Activated CD8-positive, alpha-beta T cell treated with anti-CD3 and anti-CD28 coated beads, Interleukin-2, amount 10 ng/mL, durations not matched to agents 7 days and 5 days (primary cell): ENCODE measurements at regions not wholly inside any gene's neighbourhood (a gene's known extent, or its start where the extent isn't known, plus 50 kb on each side); places are given as distances from the start of the nearest gene placed in this dataset.
"Not testable (repeated sequence)": the region's sequence is repeated elsewhere in the genome, so short reads cannot be mapped to it uniquely, and the experiment has no call there.

Source experiments
- ATAC-seq: fragments of 150-1000 bp; cut with Tn5 transposase; one replicate; pipeline ENCODE4 v1.10.0; 2021; ENCODE audit warnings: moderate library complexity
- CTCF ChIA-PET: fragments of 350-600 bp; sonication (Branson Sonifier 250); formaldehyde crosslinking; loops from one replicate; lab custom pipeline; 2021; ENCODE audit warnings: antibody characterized with exemption; lab: Charles Lee
- POLR2A ChIA-PET: fragments of 350-600 bp; sonication (Branson Sonifier 250); formaldehyde crosslinking; loops from one replicate; lab custom pipeline; 2021; ENCODE audit warnings: antibody characterized with exemption; lab: Charles Lee
- DNase-seq: peaks from one replicate; pipeline ENCODE4 v3.0.0-alpha.2; 2020
- H3K27ac Mint-ChIP-seq: one replicate; pipeline ENCODE4 v1.8.0; 2021; ENCODE audit warnings: mild to moderate bottlenecking, mixed read lengths
- H3K27me3 Mint-ChIP-seq: one replicate; pipeline ENCODE4 v1.8.0; 2021; ENCODE audit warnings: low read depth, mixed read lengths
- H3K36me3 Mint-ChIP-seq: one replicate; pipeline ENCODE4 v1.8.0; 2021; ENCODE audit warnings: low read depth, mixed read lengths
- H3K4me1 Mint-ChIP-seq: one replicate; pipeline ENCODE4 v1.8.0; 2021; ENCODE audit warnings: low read depth, mixed read lengths
- H3K4me3 Mint-ChIP-seq: one replicate; pipeline ENCODE4 v1.8.0; 2021; ENCODE audit warnings: mild to moderate bottlenecking, mixed read lengths
- H3K9me3 Mint-ChIP-seq: one replicate; pipeline ENCODE4 v1.8.0; 2022; ENCODE audit warnings: mixed read lengths; ENCODE audit not compliant: insufficient read depth

DNA sequence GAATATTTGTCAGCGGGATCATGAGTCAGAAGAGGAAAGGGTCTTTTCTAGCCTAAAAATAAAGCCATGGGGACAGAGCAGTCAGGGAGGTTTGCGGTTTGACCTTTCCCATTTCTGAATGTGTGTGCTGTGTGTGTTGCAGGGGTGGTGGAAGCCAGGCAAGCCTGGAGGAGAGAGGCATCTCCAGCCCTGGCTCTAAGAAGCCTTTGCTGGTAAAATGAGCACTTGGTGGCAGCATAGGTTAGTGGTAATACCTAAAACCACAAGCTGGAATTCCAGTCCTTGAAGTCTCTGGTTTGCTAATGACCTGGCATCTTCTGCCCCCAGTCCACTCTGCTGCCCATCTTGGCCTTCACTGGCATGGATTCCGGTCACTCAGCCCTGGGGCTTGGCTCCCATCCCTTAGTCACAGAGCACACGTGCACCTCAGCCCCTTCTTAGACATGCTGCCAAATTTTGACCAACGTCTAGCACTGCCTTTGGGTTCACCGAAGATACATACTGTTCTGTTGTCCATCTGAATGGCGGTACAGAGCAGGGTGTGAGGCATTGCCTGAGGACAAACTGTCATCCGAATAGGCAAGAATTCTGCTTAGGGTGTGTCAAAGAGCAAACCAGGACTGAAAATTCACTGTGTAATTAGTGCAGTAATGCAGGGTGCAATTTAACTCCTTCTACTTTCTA is 52.7 kb downstream of the KCNA5 start:
- Mint-ChIP-seq H3K27ac (no peak overlapping the region), H3K27me3 (peaks cover 13% of the 10 kb centered on the region), H3K36me3 (no peaks in the 10 kb centered on the region), H3K4me3 (no peak overlapping the region), H3K4me1 (no peaks in the 10 kb centered on the region), H3K9me3 (no peaks in the 10 kb centered on the region)
- no peak for ATAC-seq
- ChIA-PET POLR2A (no interaction called here), CTCF (interaction anchor here (0.9 kb wide), 1 partner anchor 13 kb away, joined by 3 read pairs; no protein-coding TSS in a partner anchor)
- DNase-seq: no peak

DNA sequence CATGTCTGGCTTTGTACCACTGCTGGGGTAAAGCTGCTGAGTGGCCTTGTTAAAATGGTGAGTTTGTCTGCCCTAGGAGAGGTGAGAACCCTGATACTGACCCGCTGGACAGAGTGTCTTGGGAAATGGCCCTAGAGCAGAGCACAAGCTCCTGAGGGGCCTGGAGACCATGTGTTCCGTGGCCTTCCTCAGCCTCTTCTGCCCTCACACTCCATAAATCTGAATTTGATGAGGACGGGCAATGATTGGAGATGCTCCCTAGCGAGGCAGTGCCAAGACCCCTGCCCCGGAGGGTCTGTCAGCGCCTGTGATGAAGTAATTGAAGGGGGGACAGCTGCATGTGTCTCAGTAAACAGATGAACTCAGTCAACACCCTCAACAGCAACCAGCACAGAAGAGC is 54.1 kb downstream of the KCNA5 start:
- Mint-ChIP-seq H3K27ac (no peak overlapping the region), H3K9me3 (no peaks in the 10 kb centered on the region), H3K4me3 (no peak overlapping the region), H3K4me1 (no peaks in the 10 kb centered on the region), H3K27me3 (peaks cover 11% of the 10 kb centered on the region), H3K36me3 (no peaks in the 10 kb centered on the region)
- CTCF ChIA-PET: interaction anchor here (0.7 kb wide), 1 partner anchor 14 kb away, joined by 3 read pairs; no protein-coding TSS in a partner anchor
- ATAC-seq (no peak), DNase-seq (no peak)
- POLR2A ChIA-PET: no interaction called here

DNA sequence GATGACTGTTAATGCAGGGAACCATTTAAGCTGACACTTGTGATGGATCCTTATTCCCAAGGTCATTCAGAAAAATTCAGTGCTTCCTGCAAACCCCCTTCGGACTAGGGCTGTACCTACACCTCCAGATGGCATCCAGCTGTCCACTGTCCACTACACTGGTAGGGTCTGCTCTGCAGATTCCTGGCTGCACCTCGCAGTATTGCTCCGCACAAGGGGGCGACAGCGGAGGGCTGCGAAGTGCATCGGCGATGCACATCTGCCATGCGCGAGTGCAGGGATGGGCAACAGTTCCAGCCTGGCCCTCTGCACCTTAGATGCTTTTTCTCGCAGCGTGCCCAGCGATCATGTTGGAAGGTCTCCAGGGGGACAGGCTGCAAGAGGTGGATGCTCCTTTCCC is 55.5 kb downstream of the KCNA5 start:
- POLR2A ChIA-PET: no interaction called here
- peaks cover 8% of the 10 kb centered on the region for H3K27me3 Mint-ChIP-seq
- no peak overlapping the region for H3K27ac Mint-ChIP-seq
- no peaks in the 10 kb centered on the region for H3K9me3 Mint-ChIP-seq
- DNase-seq (no peak), ATAC-seq (no peak)
- no peaks in the 10 kb centered on the region for H3K36me3 Mint-ChIP-seq
- H3K4me1 Mint-ChIP-seq: no peaks in the 10 kb centered on the region
- no peak overlapping the region for H3K4me3 Mint-ChIP-seq
- CTCF ChIA-PET: no interaction called here

DNA sequence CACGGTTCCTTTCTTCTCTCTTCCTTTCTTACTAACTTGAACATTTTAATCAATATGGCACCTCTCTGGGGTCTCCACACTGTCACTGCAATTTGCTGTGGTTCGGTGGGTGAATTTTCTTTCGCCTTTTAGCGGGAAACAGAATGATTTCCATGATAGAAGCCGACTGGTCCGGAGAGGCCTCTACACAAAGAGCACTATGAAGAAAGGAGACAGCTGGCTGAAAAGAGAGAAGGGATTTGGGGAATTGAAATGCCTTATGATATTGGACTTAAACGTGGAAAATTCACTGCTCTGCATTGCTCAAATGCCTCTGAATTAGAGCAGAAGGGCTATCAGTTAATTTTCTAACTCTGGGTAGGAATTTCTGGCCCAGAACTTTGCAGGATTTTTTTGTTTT is 55.9 kb downstream of the KCNA5 start:
- H3K9me3 Mint-ChIP-seq: no peaks in the 10 kb centered on the region

DNA sequence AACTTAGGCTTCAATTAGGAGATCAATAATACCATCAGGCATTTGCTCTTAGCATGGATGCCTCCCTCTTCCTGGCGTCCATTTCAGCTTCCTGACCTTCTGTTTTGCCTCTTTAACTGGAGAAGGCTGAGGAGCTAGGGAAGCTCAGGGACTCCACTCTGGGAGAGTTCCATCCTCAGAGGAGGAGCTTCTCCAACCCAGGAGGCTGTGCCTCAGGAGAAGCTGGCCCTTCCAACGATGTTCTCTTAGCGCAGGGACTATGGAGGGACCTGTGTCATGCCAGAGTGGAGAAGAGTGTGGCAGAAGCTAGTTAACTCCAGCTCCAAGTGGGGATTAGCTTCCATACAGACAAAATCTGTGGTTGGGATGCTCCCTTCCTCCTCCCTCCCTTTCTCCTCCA is 58.0 kb downstream of the KCNA5 start:
- CTCF ChIA-PET: no interaction called here
- POLR2A ChIA-PET: interaction anchor here (0.5 kb wide), 1 partner anchor 1273 kb away, joined by 3 read pairs; no protein-coding TSS in a partner anchor
- Mint-ChIP-seq H3K27me3 (peaks cover 12% of the 10 kb centered on the region), H3K9me3 (no peaks in the 10 kb centered on the region), H3K36me3 (no peaks in the 10 kb centered on the region), H3K4me1 (no peaks in the 10 kb centered on the region), H3K27ac (no peak overlapping the region), H3K4me3 (no peak overlapping the region)
- ATAC-seq: no peak
- no peak for DNase-seq

More for the DNA sequence above, 55.9 kb downstream of the KCNA5 start:
- H3K4me3 Mint-ChIP-seq: no peak overlapping the region
- ATAC-seq (no peak), DNase-seq (no peak)
- no peaks in the 10 kb centered on the region for H3K4me1 Mint-ChIP-seq
- no peak overlapping the region for H3K27ac Mint-ChIP-seq
- ChIA-PET POLR2A (no interaction called here), CTCF (no interaction called here)
- peaks cover 8% of the 10 kb centered on the region for H3K27me3 Mint-ChIP-seq
- H3K36me3 Mint-ChIP-seq: no peaks in the 10 kb centered on the region

DNA sequence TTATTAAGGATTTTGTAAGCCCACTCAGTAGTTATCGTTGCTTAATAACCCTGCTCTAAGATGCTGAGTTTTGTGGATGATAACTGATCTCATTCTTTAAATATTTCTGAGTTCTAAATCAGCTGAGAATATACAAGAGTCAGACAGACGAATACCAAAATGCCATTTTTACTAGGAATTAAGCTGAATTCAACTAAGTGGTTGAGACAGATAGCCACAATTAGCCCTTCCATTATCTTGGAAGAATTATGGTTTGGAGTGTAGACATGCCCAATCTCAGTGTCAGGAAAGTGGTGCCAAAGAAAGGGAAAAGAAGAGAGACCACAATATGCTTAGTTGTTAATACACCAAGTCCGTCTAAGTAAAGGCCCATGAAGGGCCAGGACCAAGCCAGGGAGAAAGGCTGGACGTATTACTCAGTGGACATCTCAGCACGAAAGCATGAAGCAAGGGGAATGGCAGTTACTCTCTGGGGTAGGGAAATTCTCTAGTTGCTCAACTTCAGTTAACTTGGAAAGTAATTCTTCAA is 58.6 kb downstream of the KCNA5 start:
- Mint-ChIP-seq H3K27me3 (peaks cover 12% of the 10 kb centered on the region), H3K4me3 (no peak overlapping the region), H3K4me1 (no peaks in the 10 kb centered on the region), H3K9me3 (no peaks in the 10 kb centered on the region), H3K36me3 (no peaks in the 10 kb centered on the region), H3K27ac (no peak overlapping the region)
- ChIA-PET CTCF (no interaction called here), POLR2A (no interaction called here)
- ATAC-seq (no peak), DNase-seq (no peak)

DNA sequence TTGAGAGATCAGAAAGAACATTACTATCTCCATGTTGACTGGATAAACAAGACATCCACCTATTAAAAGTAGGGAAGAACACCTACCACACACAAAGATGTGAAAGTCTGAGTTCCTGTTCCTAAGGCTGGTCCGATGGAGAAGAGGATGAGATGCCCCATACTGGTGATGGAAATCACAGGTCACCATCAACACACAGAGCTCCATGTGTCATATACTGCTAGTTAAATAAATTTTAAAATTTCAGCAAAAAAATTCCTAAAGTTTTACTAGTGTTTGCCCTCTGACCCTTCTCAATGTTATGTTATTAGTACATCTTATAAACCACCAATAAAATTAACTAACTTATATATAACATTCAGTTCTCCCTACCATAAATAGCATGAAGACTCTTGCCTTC is 59.1 kb downstream of the KCNA5 start:
- no peak overlapping the region for H3K4me3 Mint-ChIP-seq
- CTCF ChIA-PET: no interaction called here
- H3K9me3 Mint-ChIP-seq: no peaks in the 10 kb centered on the region
- H3K4me1 Mint-ChIP-seq: no peaks in the 10 kb centered on the region
- ATAC-seq (no peak), DNase-seq (no peak)
- no peak overlapping the region for H3K27ac Mint-ChIP-seq
- H3K27me3 Mint-ChIP-seq: peaks cover 13% of the 10 kb centered on the region
- POLR2A ChIA-PET: no interaction called here
- H3K36me3 Mint-ChIP-seq: no peaks in the 10 kb centered on the region

DNA sequence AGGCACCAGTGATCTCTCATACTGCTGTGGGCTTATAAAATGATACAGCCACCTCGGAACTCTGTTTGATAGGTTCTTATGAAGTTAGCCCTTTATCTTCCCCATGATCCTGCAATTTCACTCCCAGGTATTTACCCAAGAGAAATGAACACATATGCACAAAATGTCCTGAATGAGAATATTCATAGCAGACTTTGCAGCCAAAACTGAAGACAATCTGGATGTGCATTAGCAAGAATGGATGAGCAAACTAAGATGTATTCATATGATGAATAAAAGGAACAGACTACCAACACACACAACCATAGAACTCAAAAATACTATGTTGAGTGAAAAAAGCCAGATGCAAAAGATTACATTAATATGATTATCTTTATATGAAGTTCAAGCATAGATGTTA is 66.7 kb downstream of the KCNA5 start:
- no peak overlapping the region for H3K4me3 Mint-ChIP-seq
- ATAC-seq: no peak
- CTCF ChIA-PET: no interaction called here

DNA sequence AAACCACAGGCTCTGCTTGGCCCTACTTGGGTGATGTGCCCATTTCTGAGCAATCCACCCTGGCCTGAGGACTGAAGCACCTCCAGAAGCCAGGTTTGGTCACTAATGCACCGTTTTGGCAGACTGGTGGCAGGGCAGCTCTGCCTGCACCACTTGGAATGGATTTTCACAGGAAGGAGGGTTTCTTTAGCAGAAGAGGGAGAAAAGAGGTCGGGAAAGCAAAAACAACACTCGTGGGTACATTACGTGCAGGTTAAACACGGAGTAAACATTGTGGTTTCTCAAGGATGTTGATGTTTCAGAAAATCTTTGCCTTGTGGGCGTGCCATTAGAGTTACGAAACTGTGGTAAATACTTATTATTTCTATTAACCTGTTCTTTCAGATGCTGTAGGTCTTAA is 70.8 kb downstream of the KCNA5 start:
- no peaks in the 10 kb centered on the region for H3K36me3 Mint-ChIP-seq
- H3K9me3 Mint-ChIP-seq: no peaks in the 10 kb centered on the region
- DNase-seq: no peak
- H3K4me3 Mint-ChIP-seq: no peak overlapping the region
- CTCF ChIA-PET: no interaction called here
- H3K27ac Mint-ChIP-seq: no peak overlapping the region
- ATAC-seq: no peak
- peaks cover 2% of the 10 kb centered on the region for H3K27me3 Mint-ChIP-seq
- no peaks in the 10 kb centered on the region for H3K4me1 Mint-ChIP-seq
- POLR2A ChIA-PET: no interaction called here

More for the DNA sequence above, 66.7 kb downstream of the KCNA5 start:
- DNase-seq: no peak
- H3K9me3 Mint-ChIP-seq: no peaks in the 10 kb centered on the region
- no peak overlapping the region for H3K27ac Mint-ChIP-seq
- POLR2A ChIA-PET: no interaction called here
- H3K36me3 Mint-ChIP-seq: no peaks in the 10 kb centered on the region
- H3K4me1 Mint-ChIP-seq: no peaks in the 10 kb centered on the region
- peaks cover 11% of the 10 kb centered on the region for H3K27me3 Mint-ChIP-seq

DNA sequence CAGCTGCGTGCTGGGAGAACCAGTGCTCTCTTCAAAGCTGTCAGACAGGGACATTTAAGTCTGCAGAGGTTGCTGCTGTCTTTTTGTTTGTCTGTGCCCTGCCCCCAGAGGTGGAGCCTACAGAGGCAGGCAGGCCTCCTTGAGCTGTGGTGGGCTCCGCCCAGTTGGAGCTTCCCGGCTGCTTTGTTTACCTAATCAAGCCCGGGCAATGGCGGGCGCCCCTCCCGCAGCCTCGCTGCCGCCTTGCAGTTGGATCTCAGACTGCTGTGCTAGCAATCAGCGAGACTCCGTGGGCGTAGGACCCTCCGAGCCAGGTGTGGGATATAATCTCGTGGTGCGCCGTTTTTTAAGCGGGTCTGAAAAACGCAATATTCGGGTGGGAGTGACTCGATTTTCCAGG is 78.1 kb downstream of the KCNA5 start:
- H3K9me3 Mint-ChIP-seq, DNase-seq, H3K36me3 Mint-ChIP-seq, H3K4me1 Mint-ChIP-seq, H3K27ac Mint-ChIP-seq, H3K4me3 Mint-ChIP-seq, H3K27me3 Mint-ChIP-seq, ATAC-seq, POLR2A ChIA-PET, CTCF ChIA-PET: not testable (repeated sequence)

DNA sequence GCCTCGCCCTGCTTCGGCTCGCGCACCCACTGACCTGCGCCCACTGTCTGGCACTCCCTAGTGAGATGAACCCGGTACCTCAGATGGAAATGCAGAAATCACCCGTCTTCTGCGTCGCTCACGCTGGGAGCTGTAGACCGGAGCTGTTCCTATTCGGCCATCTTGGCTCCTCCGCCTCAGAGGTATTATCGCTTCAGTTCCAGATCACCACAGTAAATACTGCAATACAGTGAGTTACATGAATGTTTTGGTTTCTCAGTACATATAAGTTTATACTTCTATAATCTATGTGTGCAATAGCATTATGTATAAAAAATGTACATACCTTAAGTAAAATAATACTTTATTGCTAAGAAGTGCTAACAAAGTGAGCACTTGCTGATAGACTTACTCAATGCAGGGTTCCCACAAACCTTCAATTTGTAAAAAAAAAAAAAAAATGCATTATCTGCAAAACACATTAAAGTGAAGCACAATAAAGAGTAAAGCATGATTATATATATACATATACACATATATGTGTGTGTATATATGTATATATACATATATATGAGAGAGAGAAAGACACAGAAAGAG is 78.7 kb downstream of the KCNA5 start:
- DNase-seq, H3K27me3 Mint-ChIP-seq, ATAC-seq, H3K36me3 Mint-ChIP-seq, H3K27ac Mint-ChIP-seq, H3K4me3 Mint-ChIP-seq, POLR2A ChIA-PET, H3K9me3 Mint-ChIP-seq, CTCF ChIA-PET, H3K4me1 Mint-ChIP-seq: not testable (repeated sequence)

DNA sequence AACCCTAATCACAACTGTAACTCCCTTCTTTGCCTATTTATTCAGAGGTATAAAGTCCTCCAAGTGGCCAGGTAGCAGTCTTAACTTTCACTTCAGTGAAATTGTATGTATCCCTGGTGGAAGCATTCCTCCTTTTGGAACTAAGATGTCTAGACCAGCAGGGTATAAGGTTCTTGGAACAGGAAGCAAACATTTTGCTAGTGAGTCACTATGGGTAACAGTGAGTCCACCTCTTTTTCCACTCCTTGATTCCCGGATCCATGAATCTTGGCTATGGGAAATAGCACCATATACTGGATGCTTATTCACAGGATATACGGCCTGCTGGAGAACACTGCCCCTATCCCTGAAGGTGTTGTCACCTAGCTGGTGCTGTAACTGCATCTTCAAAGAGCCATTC is 80.2 kb downstream of the KCNA5 start:
- Mint-ChIP-seq H3K4me1 (no peaks in the 10 kb centered on the region), H3K36me3 (no peaks in the 10 kb centered on the region), H3K9me3 (no peaks in the 10 kb centered on the region), H3K27me3 (peaks cover 5% of the 10 kb centered on the region), H3K27ac (no peak overlapping the region), H3K4me3 (no peak overlapping the region)
- DNase-seq (no peak), ATAC-seq (no peak)
- CTCF ChIA-PET: no interaction called here
- POLR2A ChIA-PET: no interaction called here
